ENCODE measurements at regions not wholly inside any gene's neighbourhood (a gene's known extent, or its start where the extent isn't known, plus 50 kb on each side); places are given as distances from the start of the nearest gene placed in this dataset.

- DNase-seq: peak; percentile 10
Observed at GRCh38 chr17:77494664-77495435, 354.1 kb downstream of the SEC14L1 start.

DNA sequence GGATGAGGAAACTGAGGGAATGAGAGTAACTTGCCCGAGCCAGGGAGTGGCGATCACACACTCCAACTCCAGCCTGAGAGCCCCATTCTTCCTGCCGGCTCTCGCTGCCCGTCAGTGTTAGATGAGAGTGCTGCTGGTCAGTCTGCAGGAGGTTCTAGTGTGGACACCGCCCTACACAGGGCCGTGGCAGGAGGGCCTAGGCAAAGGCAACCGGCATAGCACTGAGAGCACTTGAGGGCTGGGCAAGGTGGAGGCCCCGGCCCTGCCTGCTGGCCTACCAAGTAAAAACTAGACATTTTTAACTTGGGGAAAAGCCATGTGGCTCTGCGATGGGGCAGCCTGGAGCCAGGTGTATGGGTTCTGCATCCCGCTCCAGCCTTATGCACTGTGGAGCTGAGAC, 354.8 kb downstream of the SEC14L1 start:
- no peak for DNase-seq

GRCh38 chr17:77496401-77496801, 355.6 kb downstream of the SEC14L1 start:
- DNase-seq: no peak

DNA sequence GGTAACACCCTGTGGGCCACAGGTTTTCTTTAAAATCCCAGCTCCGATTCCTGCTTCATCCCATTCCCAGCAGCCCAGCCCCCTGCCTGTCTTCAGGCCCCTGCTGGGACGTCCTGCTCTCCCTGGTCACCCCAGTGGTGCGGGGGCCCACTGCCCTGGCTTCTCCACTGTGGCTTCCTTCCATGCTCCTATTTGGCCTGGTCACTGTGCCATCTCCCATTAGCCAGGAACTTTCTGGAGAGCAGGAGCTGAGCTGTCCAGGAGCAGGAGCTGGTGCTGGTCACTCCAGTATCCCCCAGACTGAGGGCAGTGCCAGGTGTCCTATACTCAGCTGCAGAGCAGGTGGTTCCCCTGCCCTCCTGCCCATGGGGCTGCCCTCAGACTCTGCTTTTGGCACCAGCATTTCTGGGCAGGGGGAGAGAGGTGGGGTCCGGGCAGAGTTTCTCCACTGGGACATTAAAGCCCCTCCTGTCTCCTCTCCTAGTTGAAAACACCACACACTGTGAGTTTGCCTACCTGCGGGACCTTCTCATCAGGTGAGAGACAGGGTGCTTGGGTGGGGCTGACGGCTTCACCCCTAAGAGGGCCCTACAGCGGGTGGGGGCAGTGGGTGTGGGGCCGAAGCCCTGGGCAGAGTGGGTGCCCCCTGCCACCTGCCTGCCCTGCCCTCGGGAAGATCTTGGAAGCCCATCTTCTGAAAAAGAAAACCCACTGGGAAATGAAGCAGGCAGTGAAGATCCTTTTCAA, 356.2 kb downstream of the SEC14L1 start:
- no peak for DNase-seq

DNA sequence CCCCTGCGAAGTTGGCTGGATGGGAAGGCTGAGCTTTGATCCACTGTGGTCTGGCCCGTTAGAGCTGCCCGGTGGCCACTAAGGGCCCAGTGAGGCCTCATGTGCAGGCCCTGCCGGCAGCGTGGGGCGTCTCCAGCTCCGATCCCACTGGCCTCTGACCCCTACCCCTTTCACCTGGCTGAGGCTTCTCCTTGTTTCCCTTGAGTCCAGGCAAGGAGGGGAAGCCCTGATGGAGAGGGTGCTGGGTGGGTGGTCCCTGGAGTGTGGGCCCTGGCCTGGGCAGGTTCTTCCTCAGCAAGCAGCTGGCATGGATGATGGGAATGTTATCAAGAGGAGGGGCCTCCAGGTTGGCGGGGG, 356.8 kb downstream of the SEC14L1 start:
- DNase-seq: no peak

DNA sequence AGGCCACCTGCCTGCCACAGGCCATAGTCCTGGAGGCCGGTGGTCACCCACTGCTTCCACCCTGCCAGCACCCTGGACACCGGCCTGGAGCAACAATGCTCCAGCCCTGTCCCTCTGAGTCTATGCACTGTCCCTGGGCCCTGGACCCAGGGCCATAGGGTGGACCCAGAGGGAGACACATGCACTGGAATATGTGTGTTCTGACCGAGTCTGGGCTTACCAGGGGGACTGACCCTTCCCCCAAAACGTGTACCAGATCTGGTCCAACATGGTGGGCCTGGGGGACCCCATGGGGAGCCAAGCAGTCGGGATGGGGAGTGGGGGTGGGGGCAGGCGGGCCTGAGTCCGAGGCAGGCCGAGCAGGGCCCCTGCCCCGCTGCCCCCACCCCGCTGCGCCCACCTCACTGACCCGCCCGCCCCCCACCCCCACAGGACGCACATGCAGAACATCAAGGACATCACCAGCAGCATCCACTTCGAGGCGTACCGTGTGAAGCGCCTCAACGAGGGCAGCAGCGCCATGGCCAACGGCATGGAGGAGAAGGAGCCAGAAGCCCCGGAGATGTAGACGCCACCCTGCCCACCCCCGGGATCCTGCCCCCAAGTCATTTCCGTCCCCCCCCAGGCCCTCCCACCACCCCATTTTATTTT, 357.4 kb downstream of the SEC14L1 start:
- DNase-seq: no peak

GRCh38 chr17:77498791-77499698, 358.3 kb downstream of the SEC14L1 start:
- no peak for DNase-seq

- no peak for DNase-seq
Observed at GRCh38 chr17:77499699-77500435, 359.1 kb downstream of the SEC14L1 start.

- DNase-seq: no peak
Observed at GRCh38 chr17:77501101-77501566, 360.4 kb downstream of the SEC14L1 start.

DNA sequence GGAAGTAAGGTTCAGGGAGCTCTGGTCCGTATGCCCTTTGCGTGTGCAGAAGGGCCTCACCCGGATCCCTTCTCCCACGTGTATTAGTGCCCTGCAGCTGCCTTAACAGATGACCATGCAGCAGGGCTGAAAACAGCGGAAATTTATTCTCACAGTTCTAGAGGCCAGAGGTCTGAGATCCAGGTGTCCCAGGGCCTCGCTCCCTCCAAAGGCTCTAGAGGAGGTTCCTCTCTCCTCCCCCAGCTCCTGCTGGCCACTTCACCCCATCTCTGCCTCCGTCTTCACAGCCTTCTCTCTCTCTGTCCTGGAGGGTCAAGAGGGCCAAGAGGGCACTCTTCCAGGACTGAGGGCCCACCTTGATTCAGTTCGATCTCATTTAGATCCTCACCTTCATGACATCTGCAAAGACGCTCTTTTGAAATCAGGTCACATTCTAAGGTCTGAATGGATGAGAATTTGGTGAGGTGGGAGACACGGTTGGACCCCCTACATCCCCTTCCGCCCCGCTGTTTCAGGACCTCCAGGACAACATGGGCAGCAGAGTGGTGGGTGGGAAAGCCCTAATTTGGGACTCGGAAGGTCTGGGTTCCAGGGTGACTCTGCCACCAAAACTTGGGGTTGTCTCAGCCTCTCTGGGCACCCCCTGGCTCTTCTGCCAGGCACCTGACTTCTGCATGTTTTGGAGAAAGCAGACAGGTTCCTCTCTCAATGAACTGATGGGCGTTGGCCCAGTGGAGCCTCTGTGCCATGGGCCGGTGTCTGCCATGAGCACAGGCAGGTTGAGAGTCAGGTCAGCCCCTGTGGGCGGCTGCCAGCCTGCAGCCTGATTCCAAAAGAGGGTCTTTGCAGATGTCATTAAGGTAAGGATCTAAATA, 361.2 kb downstream of the SEC14L1 start:
- no peak for DNase-seq

GRCh38 chr17:77502626-77503292, 362.0 kb downstream of the SEC14L1 start:
- no peak for DNase-seq

DNA sequence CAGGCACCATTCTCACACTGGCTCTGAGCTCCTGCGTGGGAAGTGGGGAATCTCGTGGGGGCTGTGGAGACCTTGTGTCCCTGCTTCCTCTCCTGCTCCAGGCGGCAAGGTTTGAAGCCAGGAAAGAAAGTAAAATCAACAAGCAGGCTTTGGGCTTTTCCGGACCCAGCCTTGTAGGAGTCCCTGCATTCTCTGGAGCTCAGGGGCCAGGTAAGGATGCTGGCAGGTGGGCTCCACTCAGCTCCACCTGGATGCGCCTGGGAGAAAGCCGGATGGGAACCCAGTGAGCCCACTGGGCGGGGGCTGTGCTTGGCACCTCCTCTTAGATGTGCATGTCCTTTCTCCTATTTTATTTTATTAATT, 362.5 kb downstream of the SEC14L1 start:
- DNase-seq: no peak

- no peak for DNase-seq
Observed at GRCh38 chr17:77503916-77504651, 363.3 kb downstream of the SEC14L1 start.

DNA sequence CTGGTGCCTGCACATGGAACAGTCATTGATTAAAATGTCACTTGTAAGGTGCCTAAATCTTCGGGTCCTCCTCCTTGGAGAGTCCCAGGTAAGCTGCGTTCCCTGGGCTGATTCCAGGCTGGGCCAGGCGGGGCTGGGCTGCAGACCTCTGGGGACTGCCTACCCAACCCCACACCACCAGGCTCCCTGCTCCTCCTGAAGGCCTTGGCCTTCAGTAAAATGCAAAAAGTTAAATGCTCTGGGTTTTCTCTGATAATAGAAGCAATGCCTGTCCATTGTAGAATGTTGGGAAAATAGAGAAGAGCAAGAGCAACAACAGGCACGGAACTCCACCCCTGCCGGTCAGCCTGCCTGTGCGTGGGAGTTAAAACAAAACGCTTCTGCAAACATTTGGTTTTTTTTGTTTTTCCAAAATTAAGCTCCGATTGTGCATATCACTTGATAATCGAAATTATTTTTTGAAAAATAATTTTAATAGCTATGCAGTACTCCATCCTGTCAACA, 363.9 kb downstream of the SEC14L1 start:
- no peak for DNase-seq

DNA sequence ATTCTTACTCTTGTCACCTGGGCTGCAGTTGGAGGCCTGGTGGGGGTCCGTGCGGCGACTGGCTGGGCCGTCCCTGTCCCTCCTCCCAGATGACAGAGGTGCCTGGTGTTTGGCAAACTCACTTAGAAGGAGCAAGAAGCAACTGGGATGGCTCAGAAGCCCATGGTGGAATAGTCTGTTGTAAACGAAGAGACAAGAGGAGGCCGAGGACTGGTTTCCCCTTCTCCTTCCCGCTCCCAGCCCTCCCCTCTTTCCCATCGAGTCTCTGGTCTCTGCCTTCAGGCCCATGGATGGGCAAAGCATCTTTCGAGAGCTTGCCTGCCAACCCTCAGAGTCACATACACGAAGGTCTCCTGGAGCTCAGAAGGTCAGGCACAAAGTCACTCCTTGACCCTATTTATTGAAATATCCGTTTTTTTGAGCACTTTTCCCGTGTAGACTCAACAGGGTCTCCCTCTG, 364.4 kb downstream of the SEC14L1 start:
- no peak for DNase-seq

DNA sequence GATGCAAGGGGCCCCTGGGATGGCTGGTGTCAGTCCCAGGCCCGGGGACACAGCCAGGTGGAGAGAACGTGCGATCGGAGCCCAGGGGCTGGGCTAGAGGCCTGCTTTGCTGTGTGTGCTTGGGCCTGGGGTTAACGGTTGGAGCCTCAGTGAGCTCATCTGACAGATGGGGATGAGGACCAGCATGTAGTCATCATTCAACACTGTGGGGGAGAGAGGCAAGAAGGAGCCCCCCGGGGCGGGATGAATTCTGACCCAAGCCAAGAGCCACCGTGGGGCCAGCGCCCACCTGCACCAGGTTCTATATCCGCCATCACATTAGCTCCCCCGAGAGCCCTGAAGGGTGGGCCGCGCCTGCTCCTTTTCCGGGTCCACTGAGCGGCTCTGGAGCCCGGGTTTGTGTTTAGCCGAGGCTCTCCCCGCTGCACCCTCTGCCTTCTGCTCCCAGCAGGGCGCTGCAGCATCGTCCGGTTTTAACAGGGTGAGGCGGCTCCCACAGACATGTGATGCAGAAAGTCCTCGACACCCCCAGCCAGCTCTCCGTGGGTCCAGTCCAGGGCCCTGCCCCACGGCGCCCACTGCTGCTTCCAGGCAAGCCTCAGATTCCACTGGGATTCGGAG, 365.7 kb downstream of the SEC14L1 start:
- DNase-seq: no peak

DNA sequence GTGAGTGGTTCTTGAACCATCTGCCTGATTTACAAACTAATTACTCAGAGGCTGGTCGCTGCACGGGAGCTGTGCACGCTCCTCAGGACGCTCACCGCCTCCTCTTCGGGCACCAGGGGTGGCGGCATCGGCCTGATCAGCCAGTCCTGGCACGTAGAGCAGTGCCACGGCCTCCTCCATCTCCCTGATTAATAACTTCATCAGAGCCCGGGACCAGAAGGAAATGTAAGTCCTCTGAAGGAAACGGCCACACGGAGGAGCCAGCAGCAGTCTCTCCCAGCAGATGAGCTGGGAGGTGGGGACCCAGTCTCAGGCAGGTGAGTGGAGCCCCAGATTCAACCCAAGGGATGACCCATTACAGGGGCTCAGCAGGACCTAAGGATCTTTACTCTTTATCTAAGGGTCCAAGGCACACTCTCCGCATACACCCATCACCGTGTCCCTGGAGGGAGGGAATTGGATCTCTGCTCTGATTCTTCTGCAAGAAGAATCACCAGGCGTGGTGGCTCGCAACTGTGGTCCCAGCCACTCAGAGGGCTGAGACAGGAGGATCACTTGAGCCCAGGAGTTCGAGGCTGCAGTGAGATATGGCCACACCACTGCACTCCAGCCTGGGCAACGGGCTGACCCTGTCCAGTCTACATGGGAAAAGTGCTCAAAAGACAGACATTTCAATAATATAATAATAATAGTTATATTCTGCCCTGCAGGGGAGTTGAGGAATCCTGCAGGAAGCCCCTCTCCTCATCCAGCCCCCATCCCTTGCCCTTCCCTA, 366.5 kb downstream of the SEC14L1 start:
- no peak for DNase-seq

- DNase-seq: no peak
Observed at GRCh38 chr17:77508047-77508715, 367.4 kb downstream of the SEC14L1 start.
